Testis (tissue), 2 donors: ENCODE measurements at regions not wholly inside any gene's neighbourhood (a gene's known extent, or its start where the extent isn't known, plus 50 kb on each side); places are given as distances from the start of the nearest gene placed in this dataset.

Experiments used
- POLR2A ChIP-seq: fragments of 450-650 bp; IDR thresholded peaks from one replicate; pipeline ENCODE4 v1.6.1; 2017; ENCODE audit warnings: antibody characterized with exemption, mild to moderate bottlenecking, moderate library complexity
- TF ChIP-seq, protein P1 (sequence below), 3 experiments: fragments of 450-650 bp in 2 of 3; fragments of 200-600 bp in 1 of 3; sonication (generic) in 1 of 3; IDR thresholded peaks; one replicate each; pipeline ENCODE4 v1.5.1; 2016 to 2019; ENCODE audit warnings: antibody characterized with exemption in 3 of 3, mild to moderate bottlenecking in 2 of 3, moderate library complexity in 1 of 3

DNA sequence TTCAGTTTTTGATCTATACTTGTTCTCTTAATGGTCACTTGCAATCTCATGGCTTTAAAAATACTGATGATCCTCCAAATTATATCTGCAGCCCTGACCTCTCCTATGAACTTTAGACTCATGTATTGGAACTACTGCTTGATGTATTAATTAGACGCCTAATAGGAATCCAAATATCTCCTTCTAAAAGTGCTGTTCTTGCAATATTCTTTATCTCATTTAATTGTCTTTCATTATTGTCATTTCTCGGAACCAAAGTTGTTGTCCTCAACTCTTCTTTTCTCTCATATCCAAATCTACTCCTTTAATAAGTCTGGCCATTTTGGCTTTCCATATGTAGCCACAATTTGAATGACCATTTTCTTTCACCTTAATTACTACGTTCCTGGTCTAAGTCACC lies 907.6 kb upstream of the SEL1L start:
- TF ChIP-seq, protein P1, sequence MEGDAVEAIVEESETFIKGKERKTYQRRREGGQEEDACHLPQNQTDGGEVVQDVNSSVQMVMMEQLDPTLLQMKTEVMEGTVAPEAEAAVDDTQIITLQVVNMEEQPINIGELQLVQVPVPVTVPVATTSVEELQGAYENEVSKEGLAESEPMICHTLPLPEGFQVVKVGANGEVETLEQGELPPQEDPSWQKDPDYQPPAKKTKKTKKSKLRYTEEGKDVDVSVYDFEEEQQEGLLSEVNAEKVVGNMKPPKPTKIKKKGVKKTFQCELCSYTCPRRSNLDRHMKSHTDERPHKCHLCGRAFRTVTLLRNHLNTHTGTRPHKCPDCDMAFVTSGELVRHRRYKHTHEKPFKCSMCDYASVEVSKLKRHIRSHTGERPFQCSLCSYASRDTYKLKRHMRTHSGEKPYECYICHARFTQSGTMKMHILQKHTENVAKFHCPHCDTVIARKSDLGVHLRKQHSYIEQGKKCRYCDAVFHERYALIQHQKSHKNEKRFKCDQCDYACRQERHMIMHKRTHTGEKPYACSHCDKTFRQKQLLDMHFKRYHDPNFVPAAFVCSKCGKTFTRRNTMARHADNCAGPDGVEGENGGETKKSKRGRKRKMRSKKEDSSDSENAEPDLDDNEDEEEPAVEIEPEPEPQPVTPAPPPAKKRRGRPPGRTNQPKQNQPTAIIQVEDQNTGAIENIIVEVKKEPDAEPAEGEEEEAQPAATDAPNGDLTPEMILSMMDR (IDR thresholded peaks at IDR 0.05): no peak
- no peak for TF ChIP-seq POLR2A
